ENCODE measurements at regions not wholly inside any gene's neighbourhood (a gene's known extent, or its start where the extent isn't known, plus 50 kb on each side); places are given as distances from the start of the nearest gene placed in this dataset.

DNA sequence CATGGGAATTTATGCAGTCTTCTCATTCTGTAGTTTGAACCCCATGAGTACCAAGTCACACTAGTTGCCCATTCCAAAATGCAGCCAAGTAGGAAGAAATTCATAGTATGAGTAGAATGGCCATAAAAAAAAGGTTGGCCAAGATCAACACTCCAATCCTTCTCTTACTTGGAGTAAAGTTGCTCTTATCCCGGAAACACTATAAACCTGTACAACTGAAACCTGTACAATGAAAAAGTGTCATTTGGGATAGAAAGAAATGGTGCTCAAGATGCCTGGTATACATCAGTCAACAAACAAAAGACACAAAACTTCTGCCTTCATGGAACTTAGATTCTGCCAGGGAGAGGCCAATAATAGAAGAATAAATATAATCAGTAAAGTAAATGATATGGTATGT, 325.0 kb downstream of the NFIB start:
- no peak for DNase-seq

DNA sequence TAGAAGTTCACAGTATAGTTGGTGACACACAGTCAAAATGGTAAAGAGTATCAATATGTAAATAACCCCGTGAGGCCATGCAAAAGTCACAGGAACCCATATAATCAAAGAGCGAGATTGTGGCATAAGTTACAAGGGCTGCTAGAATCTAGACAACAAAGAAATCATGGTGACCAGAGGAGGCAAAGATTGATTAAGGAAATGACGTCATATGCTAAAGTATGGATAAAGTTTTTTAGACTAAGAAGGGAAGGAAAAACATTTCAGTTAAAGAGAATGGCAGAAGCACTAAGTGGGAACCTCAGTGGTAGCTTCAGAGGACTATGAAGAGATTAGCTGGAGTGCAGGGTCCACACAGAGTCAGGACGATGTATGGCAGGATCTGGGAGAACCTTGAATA, 330.3 kb downstream of the NFIB start:
- no peak for DNase-seq

DNA sequence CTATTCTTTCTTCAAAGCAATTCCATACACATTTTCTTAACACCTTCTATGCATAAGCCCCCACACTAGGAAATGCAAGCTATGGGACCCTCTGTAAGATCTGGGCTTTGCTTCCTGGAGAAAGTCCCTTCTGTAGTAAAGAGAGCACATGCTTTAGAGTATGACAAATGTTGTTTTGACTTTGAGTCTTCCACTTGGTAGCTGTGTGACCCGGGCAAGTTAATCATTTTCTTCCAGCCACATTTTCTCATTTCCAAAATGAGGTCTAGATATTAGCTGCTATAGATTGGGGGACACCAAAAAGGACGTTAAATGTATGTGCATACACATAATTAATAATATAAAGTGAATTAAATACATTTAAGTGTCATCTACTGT, 334.0 kb downstream of the NFIB start:
- no peak for DNase-seq

DNA sequence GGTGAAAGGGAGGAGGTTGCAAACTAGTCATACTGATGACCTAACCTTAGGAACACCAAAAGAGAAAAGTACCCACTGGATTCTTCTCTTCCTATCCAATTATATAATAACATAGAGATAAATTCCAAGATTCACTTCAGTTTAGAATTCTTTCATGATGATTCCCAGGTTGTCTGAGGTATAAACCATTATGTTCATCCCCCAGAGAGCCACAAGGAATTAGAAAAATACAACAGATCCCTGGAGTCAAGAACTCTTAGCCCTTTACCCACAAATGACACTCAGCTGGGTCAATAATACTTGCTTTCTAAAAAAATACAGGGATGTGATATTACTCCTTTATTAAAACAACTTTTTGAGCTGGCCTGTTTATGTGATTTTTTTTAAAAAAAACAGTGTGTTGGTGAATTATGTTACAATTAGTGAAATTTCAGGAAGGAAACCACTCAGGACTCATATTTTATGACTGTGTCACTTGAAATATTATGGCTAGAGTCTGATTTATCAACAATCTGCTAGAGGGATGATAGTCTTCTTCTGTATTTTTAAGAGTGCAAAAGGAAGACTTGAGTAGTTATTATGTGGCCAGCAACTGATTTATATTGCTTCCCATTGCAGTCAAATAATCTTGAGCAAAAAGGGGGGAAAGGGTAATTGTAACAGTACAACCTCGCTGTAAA, 338.2 kb downstream of the NFIB start:
- peak; percentile 30 for DNase-seq

GRCh38 chr9:13974891-13975290, 339.1 kb downstream of the NFIB start:
- DNase-seq, result no peak

DNA sequence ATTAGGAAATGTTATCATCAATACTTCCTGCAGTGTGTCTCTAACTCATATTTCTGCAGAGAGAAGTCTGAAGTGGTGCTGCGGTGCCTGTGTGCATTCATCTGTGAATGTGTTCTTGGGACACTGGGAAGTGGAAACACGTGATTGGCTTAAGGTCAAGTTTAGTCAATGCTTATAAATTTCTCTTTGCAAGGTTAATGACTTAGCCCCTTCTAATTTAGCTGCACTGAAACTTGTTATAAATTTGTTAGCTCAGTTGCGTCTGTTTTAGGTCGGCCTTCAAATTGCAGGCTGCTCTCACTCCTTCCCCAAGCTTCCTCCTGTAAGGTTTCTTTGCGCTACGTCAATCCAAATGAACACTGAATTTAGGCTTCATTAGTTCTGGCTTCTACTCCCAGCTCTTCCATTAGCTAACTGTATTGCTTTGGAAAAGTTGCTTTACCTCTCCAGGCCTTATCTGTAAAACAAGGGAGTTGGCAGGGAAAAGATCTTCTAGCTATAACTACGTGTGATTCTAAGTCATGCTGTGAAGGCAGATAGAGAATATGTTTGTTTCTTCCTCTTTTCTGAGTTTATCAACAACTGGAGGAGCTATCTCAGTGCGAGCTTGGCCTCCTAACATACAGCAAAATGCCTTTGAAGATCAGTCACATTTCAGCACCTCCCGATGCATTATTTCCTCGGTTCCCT, 341.8 kb downstream of the NFIB start:
- DNase-seq, result peak; percentile 16

GRCh38 chr9:13971415-13971814, 342.5 kb downstream of the NFIB start:
- DNase-seq, result no peak

GRCh38 chr9:13970426-13970825, 343.5 kb downstream of the NFIB start:
- DNase-seq, result no peak

DNA sequence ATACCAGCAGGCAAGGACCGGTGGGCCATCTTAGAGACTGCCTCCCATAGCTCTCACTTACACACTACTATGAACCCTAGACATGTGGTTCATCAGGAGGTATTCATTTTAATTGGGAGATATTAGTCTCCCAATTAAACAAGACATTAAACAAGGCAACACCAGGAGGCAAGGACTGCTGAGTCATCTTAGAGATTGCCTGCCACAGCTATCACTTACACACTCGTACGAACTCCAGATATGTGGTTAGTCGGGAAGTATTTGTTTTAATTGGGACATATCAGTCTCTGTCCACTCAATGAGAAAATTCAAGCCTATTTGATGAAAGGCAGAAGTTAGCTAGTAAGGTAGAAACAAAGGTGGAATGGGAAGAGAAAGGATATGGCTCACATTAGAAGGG, 343.9 kb downstream of the NFIB start:
- no peak for DNase-seq

- DNase-seq, result no peak
Observed at GRCh38 chr9:13967438-13967837, 346.5 kb downstream of the NFIB start.

- peak; percentile 77 for DNase-seq
Observed at GRCh38 chr9:13967011-13967410, 346.9 kb downstream of the NFIB start.

DNA sequence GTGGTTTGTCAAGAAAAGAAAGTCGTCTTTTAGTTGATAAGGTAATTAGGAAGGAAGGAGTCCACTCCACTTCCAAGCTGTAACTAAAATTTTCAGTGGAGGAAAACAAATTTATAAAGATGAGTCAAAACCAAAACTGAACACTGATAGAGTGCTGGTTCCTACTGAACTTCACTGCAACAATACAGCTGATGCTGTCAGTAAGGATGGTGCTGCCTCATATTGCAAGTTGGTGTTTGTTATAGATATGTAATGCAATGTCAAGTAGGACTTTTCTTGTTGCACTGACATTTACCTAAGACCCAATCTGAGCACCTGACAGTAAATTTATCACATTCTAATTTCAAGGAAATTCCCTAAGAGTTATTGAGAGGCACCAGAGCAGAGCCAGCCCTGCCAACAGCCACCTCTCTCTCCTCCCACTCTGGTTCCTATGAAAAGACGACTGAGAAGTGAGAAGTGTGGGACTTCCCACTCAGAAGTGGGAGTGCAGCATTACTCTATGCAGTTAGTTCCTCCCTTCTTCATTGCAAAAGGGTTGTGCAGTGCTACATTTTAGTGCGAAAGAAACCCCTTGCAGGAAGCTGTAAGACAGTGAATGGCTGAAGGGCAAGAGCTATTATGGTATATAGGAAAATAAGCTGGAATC, 350.8 kb downstream of the NFIB start:
- no peak for DNase-seq

DNA sequence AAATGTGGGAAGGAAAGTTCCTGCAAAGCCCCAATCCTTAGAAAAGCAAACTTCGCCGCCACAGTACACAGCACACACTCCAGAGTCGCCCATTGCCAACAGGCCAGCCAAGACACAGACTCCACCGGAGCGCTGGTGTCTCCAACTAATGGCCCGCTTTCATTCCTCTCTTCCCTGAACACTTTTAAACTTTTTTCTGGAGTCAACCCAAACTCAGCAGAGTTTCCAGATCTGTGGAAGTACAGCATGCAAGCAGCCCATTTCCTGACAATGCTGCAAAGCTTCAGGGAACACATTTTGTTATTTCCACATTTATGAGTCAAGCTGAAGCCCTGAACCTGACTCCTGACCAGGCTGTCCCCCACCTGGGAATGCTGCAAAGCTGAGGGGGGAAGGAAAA, 351.9 kb downstream of the NFIB start:
- DNase-seq, result no peak

DNA sequence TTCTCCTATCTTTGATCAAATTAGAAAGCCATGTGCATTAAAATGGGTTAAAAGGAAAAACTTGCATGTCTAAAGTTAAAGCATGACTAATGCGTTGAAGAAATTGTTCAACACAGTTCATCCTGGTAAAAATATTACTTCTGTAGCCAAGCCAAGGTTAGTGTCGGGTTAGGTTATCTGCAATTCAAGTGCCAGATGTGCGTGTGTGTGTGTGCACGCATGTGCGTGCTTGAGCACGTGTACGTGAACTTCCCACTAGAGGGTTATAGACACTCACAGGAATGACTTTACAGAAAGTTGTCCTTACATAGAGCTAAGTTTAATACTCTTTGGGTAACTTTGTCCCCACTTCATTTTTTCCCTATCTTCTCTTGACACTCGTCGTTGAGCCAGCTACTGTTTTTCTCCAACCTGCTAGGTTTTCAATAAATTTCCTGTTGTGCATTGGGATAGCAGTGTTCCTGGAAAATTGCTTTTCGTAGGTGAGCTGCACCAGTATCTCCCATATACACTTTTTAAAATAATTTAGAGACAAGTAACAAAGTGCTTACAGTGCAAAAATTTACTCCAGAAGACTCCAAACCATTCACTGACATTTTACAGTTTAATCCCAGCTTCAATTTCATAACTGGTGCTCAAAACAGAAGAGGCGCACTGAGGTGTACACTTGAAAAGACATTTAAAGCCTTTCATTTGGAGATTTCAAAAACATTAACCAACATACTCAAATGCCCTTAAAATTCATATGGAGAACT, 353.8 kb downstream of the NFIB start:
- DNase-seq, result no peak

GRCh38 chr9:13958672-13959071, 355.3 kb downstream of the NFIB start:
- DNase-seq, result no peak

- no peak for DNase-seq
Observed at GRCh38 chr9:13957089-13957488, 356.9 kb downstream of the NFIB start.

GRCh38 chr9:13956107-13956506, 357.8 kb downstream of the NFIB start:
- no peak for DNase-seq

- DNase-seq, result no peak
Observed at GRCh38 chr9:13952906-13953305, 361.0 kb downstream of the NFIB start.

GRCh38 chr9:13948037-13948436, 365.9 kb downstream of the NFIB start:
- no peak for DNase-seq

DNA sequence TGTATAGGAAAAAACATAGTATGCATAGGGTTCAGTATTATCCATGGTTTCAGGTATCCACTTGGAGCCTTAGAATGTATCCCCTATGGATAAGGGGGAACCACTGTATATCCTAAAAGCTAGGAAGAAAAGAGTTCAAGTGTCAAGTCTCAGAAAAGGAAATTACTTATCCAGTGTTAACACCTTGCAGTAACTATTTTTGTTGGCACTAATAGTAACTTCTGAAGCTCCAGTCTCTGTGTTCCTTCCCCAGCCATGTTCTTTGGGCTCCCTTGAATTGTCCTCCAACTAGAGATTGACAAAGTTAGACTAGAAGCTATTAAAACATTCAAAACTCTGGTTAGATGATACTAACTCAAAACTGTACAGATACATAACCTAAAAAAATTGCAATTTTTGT, 370.8 kb downstream of the NFIB start:
- DNase-seq, result no peak

DNA sequence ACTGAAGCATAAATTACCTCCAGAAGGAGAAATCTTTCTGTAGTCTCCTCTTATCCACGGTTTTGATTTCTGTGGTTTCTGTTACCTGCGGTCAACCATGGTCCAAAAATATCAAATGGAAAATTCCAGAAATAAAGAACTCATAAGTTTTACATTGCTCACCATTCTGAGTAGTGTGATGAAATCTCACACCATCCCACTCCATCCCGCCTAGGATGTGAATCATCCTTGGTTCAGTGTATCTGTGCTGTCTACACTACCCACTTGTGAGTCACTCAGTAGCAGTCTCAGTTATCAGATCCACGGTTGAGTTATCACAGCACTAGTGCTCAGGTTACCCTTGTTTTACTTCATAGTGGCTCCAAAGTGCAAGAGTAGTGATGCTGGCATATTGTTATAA, 371.2 kb downstream of the NFIB start:
- peak; percentile 98 for DNase-seq

GRCh38 chr9:13942201-13942600, 371.7 kb downstream of the NFIB start:
- DNase-seq, result no peak

- no peak for DNase-seq
Observed at GRCh38 chr9:13941714-13942113, 372.2 kb downstream of the NFIB start.
